HUDEP-2 (cell line): ENCODE measurements at regions not wholly inside any gene's neighbourhood (a gene's known extent, or its start where the extent isn't known, plus 50 kb on each side); places are given as distances from the start of the nearest gene placed in this dataset.
A peak's percentile ranks its signal among the peaks of the same experiment; 100 is the strongest.

Experiments used
- DNase-seq, 76 experiments: peaks; one replicate each; lab custom pipeline; 2025; ENCODE audit not compliant: unreplicated experiment in 76 of 76; lab: John Stamatoyannopoulos, UW

GRCh38 chr6:129778793-129779192 is 68.8 kb upstream of the ARHGAP18 start:
- no peak for DNase-seq

- DNase-seq, result no peak
Measured at GRCh38 chr6:129777371-129777770, 67.4 kb upstream of the ARHGAP18 start.

GRCh38 chr6:129776542-129777330 is 66.8 kb upstream of the ARHGAP18 start:
- no peak for DNase-seq

DNA sequence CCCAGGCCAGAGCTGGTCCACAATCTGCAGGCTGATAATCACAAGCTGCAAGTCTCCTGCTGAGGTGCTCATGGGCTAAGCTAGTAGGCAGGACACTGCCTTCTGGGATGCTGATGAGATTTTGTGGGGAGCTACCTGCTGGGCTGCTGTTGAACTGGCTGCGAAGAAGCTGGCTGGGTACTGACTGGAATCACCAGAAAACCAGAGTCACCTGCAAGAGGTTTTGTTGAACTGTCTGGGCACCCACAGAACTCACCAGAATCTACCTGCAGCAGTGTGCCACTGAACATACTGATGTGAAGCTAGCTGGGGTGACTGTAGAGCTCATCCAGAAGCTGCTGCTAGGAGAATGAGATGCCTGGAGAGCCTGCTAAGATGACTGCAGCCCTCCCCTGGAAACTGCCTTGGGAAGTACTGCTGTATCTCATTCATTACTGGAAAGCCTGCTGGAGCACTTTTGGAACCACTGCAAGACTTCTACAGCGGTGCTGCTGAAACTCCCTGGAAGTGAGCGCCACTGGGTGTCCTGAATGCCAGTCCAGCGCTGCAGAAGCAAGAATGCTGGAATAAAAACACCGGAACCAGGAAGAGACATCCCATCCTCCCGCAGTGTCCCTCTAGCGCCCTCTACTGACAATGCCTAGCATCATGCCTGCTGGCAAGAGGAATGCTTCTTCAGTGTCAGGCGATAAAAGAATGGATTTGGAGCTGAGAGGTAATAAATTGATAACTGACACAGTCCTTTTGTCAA is 64.9 kb upstream of the ARHGAP18 start:
- peak in 64 of 76 experiments; percentile 13 to 88 (median 46) for DNase-seq

DNA sequence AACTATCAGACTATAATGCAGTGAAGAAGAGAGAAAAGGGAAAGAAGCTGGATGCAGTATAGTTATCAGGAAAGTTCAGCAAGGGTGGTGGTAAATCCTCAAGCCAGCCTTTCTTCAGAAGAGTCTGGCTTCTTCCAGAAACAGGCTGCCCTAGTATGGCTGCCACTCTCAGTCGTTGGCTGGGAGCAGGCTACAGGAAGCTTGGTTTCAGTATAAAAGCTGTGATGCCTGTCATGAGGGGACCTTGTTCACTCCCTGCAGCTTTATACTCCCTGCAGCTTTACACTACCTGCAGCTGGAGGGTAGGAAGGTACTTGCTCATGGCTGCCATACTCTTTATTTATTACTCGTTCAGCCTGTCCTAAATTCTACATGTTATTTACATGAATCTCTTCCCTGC is 63.3 kb upstream of the ARHGAP18 start:
- no peak for DNase-seq

DNA sequence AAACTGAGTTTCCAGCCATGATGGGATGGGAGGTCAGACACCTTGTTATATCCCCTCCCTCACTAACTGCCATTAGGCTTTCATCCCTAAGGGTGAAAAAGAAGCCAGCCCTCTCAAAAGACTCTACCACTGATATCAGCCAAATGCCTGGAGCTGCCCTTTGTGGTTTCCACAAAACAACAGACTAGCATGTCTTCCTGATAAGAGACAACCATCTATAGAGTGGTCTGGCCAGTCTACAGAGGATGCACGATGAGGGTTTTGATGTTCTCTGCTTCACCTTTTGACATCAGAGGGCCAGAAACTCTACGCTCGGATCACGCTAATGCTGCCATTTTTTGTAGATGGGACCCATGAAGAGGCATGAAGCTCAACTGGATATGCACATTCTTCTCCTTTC is 61.7 kb upstream of the ARHGAP18 start:
- peak in 58 of 76 experiments; percentile 11 to 81 (median 46) for DNase-seq

GRCh38 chr6:129767776-129768485 is 58.0 kb upstream of the ARHGAP18 start:
- no peak for DNase-seq

- DNase-seq, result peak in 50 of 76 experiments; percentile 12 to 76 (median 46)
Measured at GRCh38 chr6:129766959-129767728, 57.2 kb upstream of the ARHGAP18 start.

DNA sequence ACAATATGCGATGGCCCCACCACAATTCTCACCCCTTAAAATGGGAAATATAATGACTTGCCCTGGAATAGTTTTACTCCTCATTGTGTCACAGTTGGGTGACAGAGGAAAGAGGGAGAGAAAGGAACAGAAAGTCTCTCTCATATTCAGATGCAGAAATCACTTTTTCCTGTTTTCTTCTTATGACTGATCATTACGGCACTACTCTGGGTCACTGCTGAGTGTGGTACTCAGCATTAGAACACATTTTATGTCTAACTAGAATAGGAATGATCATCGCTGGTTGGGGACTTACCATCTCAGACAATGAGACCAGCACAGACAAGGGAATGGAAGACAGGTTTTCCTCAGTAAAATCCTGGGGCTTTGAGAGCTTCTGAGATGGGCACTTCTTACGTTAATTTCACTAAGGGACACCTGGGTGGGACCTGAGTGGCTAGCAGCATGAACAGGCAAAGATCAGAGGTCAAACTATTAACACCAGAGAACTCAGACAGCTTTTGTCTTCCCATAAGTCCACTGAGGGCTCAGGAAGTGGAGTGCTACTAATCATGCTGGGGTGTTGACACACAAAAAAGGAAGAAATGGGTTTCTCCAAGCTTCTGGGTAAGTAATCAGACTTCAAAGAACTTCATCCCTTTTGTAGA is 54.9 kb upstream of the ARHGAP18 start:
- DNase-seq, result no peak

DNA sequence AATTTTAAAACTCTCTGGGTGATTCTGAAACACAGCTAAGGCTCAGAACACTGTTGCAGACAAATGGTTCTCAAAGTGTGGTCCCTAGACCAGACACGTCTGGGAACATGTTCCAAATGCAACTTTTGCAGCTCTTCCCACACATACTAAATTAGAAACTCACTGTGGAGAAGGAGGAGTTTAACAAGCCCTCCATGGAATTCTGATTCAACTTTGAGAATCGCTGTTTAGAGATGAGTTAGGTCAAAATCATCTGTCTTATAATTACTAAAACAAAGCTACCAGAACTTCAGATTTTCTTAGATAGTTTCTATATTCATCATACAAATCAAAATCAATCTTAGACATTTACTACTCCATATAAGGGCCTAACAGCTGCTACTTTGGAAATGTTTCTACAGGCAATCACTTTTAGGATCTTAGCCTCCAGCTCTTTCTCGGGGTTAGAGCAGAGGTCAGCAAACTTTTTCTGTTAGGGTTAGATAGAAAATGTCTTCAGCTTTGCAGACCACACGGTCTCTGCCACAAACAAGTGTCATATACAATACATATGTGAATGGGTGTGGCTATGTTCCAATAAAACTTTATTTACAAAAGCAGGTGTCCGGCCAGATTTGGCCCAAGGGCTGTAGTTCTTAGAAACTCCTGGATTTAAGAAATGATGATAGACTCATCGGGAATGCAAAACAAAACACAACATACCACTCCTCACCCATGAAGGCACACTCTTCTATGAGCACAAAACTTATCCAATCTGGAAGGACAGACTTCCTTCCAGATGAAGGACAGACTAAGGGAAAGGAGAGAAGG is 50.0 kb upstream of the ARHGAP18 start:
- no peak for DNase-seq
